Pancreas (tissue), 10 donors: ENCODE measurements at regions not wholly inside any gene's neighbourhood (a gene's known extent, or its start where the extent isn't known, plus 50 kb on each side); places are given as distances from the start of the nearest gene placed in this dataset.

Experiments used
- ATAC-seq, 4 donors: fragments of 200-7000 bp; cut with Tn5 transposase; one replicate each; pipeline versions ENCODE4 v1.8.0 to v1.9.1; 2020; ENCODE audit warnings: mild to moderate bottlenecking in 4 of 4, moderate library complexity in 4 of 4
- DNase-seq, 6 donors: peaks; one replicate each; pipeline ENCODE4 v3.0.0-alpha.2; 2020
- FAIRE-seq: peaks from 2 replicates; lab custom pipeline; 2012; peaks lifted over from hg19 to GRCh38; lab: Jason Lieb, UNC
- H3K27ac ChIP-seq, 4 donors: fragments of 200-600 bp; sonication (generic); 1 replicate in 3 of 4; 2 replicates in 1 of 4; pipeline versions ENCODE4 v1.5.0 to v1.8.0; 2020
- H3K27me3 ChIP-seq, 4 donors: fragments of 200-600 bp; one replicate each; pipeline ENCODE4 v1.8.0; 2021
- H3K36me3 ChIP-seq, 3 donors: fragments of 200-600 bp; sonication (generic) in 1 of 3; one replicate each; pipeline versions ENCODE4 v1.5.0 to v1.8.0; 2020 to 2021
- H3K4me1 ChIP-seq, 3 donors: fragments of 200-600 bp; one replicate each; pipeline ENCODE4 v1.8.0; 2021
- H3K4me3 ChIP-seq, 4 donors: fragments of 200-600 bp; sonication (generic) in 2 of 4; one replicate each; pipeline versions ENCODE4 v1.5.0 to v1.8.0; 2020 to 2021
- H3K9me3 ChIP-seq, 4 donors: fragments of 200-600 bp; one replicate each; pipeline ENCODE4 v1.8.0; 2021
- WGBS, 2 donors: extraction: QIAGEN DNeasy Blood & Tissue Kit; methylation state at CpG; one replicate each; pipeline ENCODE4 v1.1.7; 2013; 5-methylcytosine and 5-hydroxymethylcytosine counted together
- intact Hi-C, 3 donors: fragments of 100-400 bp; cut with DNase I; formaldehyde crosslinking; loops; one replicate each; pipeline versions ENCODE4 v1.11.1 to v1.14.2; 2022
- TF ChIP-seq, protein P1 (sequence below), 4 donors: fragments of 200-600 bp; sonication (generic) in 3 of 4; IDR thresholded peaks; one replicate each; pipeline versions ENCODE4 v1.5.0 to v1.8.0; 2021; ENCODE audit warnings: antibody characterized with exemption in 4 of 4
- donor health status: healthy with polysubstance abuse.
- donor health status: DM: no; HTN: no; CAD: no; lungs with moderate emphysema.
- donor health status: DM: no; HTN: no; CAD: no.
- donor health status: control.
- donor health status: control.
- donor health status: Bipolar disorder and iron deficiency.
- donor health status: DM: yes; HTN: yes; CAD: no.
- donor health status: DM: no; HTN: no; CAD: no.
- donor health status: DM: no; HTN: no; CAD: no.
- donor health status: DM: yes; HTN: yes; CAD: no.

- ATAC-seq = no peak
- TF ChIP-seq, protein P1, sequence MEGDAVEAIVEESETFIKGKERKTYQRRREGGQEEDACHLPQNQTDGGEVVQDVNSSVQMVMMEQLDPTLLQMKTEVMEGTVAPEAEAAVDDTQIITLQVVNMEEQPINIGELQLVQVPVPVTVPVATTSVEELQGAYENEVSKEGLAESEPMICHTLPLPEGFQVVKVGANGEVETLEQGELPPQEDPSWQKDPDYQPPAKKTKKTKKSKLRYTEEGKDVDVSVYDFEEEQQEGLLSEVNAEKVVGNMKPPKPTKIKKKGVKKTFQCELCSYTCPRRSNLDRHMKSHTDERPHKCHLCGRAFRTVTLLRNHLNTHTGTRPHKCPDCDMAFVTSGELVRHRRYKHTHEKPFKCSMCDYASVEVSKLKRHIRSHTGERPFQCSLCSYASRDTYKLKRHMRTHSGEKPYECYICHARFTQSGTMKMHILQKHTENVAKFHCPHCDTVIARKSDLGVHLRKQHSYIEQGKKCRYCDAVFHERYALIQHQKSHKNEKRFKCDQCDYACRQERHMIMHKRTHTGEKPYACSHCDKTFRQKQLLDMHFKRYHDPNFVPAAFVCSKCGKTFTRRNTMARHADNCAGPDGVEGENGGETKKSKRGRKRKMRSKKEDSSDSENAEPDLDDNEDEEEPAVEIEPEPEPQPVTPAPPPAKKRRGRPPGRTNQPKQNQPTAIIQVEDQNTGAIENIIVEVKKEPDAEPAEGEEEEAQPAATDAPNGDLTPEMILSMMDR (IDR thresholded peaks at IDR 0.05) = no peak
- intact Hi-C loops = no loop called here
- no peak for FAIRE-seq
- no peak for DNase-seq
- Histone ChIP-seq H3K4me1 (no peaks in the 10 kb centered on the region), H3K27ac (no peak overlapping the region), H3K4me3 (no peak overlapping the region), H3K9me3 (no peaks in the 10 kb centered on the region), H3K36me3 (no peaks in the 10 kb centered on the region), H3K27me3 (no peaks in the 10 kb centered on the region)
- 70 to 84% methylated on average over 2 of the region's 2 CpGs for WGBS, 2 donors
These were observed 654.6 kb upstream of the NOX3 start for GRCh38 chr6:156110249-156110648.

GRCh38 chr6:156109713-156110112 is 654.1 kb upstream of the NOX3 start:
- TF ChIP-seq, protein P1 (IDR thresholded peaks at IDR 0.05) = no peak
- Histone ChIP-seq H3K27me3 (no peaks in the 10 kb centered on the region), H3K36me3 (no peaks in the 10 kb centered on the region), H3K27ac (no peak overlapping the region), H3K4me3 (no peak overlapping the region), H3K4me1 (no peaks in the 10 kb centered on the region), H3K9me3 (no peaks in the 10 kb centered on the region)
- WGBS, 2 donors = 46 to 63% methylated on average over 1 of the region's 1 CpG
- DNase-seq (no peak), FAIRE-seq (no peak), ATAC-seq (no peak)
- intact Hi-C loops = no loop called here

DNA sequence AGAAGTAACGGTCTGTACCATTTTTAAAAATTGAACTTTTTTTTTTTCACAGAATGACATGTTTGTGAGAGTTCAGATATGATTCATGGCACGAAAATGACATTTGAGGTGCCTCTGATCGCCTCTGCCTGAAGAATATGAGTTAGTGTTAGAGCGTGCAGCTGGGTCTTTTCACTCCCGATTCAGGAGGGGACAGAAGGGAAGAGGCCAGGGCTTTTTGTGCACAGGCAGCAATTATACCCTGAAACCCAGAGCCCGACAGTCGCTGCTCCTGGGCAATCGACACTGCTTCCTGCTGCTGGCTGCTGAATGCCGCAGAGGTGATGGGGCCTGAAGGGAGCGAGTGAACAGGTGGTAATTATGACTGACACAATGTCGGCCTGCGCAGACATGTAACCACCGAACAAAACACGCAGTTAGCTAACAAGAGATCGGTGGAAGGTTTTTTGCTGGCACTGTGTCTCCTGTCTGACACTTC is 652.0 kb upstream of the NOX3 start:
- 74 to 76% methylated on average over 15 of the region's 15 CpGs for WGBS, 2 donors
- Histone ChIP-seq H3K36me3 (no peaks in the 10 kb centered on the region), H3K4me1 (no peaks in the 10 kb centered on the region), H3K4me3 (no peak overlapping the region), H3K27ac (no peak overlapping the region), H3K27me3 (no peaks in the 10 kb centered on the region), H3K9me3 (no peaks in the 10 kb centered on the region)
- ATAC-seq (no peak), DNase-seq (no peak), FAIRE-seq (no peak)
- TF ChIP-seq, protein P1 (IDR thresholded peaks at IDR 0.05) = no peak
- intact Hi-C loops = no loop called here

- no peak for ATAC-seq
- no peak for DNase-seq
- TF ChIP-seq, protein P1 (IDR thresholded peaks at IDR 0.05) = no peak
- no peak for FAIRE-seq
- Histone ChIP-seq H3K4me3 (no peak overlapping the region), H3K27ac (no peak overlapping the region), H3K27me3 (no peaks in the 10 kb centered on the region), H3K9me3 (no peaks in the 10 kb centered on the region), H3K36me3 (no peaks in the 10 kb centered on the region), H3K4me1 (no peaks in the 10 kb centered on the region)
- intact Hi-C loops = no loop called here
- WGBS, 2 donors = 70 to 80% methylated on average over 3 of the region's 3 CpGs
These were observed 646.5 kb upstream of the NOX3 start for GRCh38 chr6:156102129-156102528.

DNA sequence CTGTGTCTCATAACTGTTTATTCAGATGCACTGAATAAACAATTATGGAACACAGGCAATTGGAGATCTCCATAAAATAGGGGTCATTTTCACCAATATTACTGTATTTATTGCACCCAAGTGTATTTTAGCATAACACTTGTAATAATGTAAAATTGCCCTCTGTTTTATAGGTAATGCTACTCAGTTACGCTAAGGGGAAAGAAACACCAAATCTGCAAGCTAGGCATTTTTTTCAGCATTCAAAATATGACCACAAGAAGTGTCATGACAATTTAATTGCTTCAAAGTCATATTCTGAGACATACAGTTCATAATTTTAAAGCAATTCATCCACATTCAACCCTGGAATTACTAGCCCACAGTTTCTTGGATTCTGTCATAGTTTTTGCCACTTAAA is 643.2 kb upstream of the NOX3 start:
- Histone ChIP-seq H3K27me3 (no peaks in the 10 kb centered on the region), H3K36me3 (no peaks in the 10 kb centered on the region), H3K9me3 (no peaks in the 10 kb centered on the region), H3K27ac (no peak overlapping the region), H3K4me3 (no peak overlapping the region), H3K4me1 (no peaks in the 10 kb centered on the region)
- TF ChIP-seq, protein P1 (IDR thresholded peaks at IDR 0.05) = no peak
- FAIRE-seq = no peak
- intact Hi-C loops = no loop called here
- ATAC-seq = no peak
- no peak for DNase-seq
- WGBS, 2 donors = 85 to 86% methylated on average over 1 of the region's 1 CpG
